AG08395 (cell line): ENCODE measurements at regions not wholly inside any gene's neighbourhood (a gene's known extent, or its start where the extent isn't known, plus 50 kb on each side); places are given as distances from the start of the nearest gene placed in this dataset.
"Not testable (repeated sequence)": the region's sequence is repeated elsewhere in the genome, so short reads cannot be mapped to it uniquely, and the experiment has no call there.

Source experiments
- DNase-seq: peaks from one replicate; pipeline ENCODE4 v3.0.0; 2012; ENCODE audit warnings: mixed read lengths, low spot score

- DNase-seq, result no peak
These were observed 812.9 kb downstream of the NR4A2 start for GRCh38 chr2:155519529-155520130.

- DNase-seq, result no peak
These were observed 814.4 kb downstream of the NR4A2 start for GRCh38 chr2:155518094-155518493.

DNA sequence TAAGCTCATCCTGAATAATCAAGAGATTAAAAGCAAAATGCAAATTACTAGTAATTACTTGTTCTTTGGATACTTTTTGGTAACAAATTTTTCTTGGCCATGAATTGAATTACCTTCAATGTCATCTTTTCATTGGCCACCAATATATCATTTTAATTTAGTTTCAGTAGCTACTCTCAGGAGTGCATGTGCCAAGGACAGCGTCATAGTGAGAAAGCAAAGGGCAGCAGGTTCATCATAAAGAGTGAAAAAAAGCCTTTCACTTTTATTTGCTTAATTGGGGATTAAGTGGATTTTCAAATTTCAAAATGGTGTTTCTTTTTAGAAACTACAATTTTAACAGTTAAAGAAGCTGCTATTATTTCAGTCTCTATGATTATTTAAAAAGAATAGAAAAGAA, 815.2 kb downstream of the NR4A2 start:
- no peak for DNase-seq

- no peak for DNase-seq
These were observed 814.8 kb downstream of the KCNJ3 start for GRCh38 chr2:155513248-155513647.

GRCh38 chr2:155502766-155503165, 804.3 kb downstream of the KCNJ3 start:
- DNase-seq, result no peak

DNA sequence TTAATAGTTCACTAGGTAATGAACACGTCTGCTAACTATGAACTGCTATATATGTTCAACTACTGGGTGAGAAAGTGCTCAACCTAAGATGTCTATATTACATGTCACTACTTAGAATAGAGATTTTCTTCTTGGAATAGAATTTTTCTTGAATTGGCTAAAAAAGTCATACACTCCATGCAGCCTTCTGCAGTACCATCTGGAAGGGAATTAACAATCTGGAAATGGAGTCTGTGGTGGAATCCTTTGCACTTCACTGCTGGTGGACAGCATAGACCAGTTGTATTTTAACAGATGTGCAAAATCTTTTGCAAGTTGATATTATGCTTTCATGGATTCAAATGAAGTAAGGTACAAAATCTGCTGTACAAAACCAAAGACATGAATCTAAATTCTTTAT, 799.6 kb downstream of the KCNJ3 start:
- no peak for DNase-seq

DNA sequence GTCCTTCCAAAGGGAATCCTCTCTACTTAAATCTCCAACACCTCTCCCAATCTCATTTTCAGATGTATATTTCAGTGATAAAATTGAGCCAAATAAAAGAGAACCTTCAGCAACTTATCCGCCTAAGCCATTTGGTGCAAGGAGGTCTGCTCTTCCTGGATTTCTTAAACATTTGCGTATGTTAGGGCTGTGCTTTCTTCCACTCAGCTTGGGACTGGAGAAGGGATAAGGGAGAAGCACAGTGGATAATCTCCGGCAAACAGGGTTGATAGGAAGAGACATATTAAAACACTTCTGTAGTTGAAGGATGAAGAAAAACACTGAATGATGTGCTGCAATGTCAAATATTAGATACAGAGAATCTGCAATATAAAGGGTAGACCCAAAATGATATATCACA, 796.2 kb downstream of the KCNJ3 start:
- no peak for DNase-seq

DNA sequence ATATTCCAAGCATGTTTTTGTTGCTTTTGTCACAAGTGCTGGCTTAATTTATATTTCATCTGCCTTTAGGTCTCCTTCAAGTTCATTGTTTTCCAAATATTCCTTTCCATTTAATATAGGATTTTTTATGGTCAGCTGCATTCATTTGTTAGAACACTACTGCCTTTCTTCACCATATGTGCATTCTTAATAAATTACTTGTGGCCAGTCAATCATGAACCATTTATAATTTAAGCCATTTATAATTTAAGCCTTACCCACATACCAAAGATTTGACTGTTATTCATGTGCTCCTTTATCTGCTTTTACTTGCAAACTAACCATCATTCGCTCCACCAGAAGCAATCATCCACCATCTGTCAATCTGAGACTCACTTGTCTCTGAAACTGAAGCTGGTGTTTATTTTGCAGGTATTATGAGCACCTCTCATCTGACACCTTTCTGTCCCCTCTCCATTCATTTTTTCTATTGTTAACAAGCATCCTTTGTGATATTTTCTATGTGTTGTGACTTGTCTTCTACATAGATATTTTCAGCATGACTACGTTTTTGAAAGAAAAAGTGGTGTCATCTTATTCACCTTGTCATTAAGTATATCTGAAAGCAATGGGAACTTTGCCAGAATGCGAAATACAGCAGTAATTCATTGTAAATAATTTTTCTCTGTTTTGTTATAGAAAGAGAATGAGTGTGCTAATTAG, 786.8 kb downstream of the KCNJ3 start:
- no peak for DNase-seq

- DNase-seq, result no peak
These were observed 782.6 kb downstream of the KCNJ3 start for GRCh38 chr2:155481141-155481540.

- not testable (repeated sequence) for DNase-seq
These were observed 773.5 kb downstream of the KCNJ3 start for GRCh38 chr2:155472018-155472417.

GRCh38 chr2:155456222-155456621, 757.7 kb downstream of the KCNJ3 start:
- no peak for DNase-seq

- DNase-seq, result no peak
These were observed 744.4 kb downstream of the KCNJ3 start for GRCh38 chr2:155442755-155443372.

- DNase-seq, result no peak
These were observed 743.6 kb downstream of the KCNJ3 start for GRCh38 chr2:155442088-155442487.

DNA sequence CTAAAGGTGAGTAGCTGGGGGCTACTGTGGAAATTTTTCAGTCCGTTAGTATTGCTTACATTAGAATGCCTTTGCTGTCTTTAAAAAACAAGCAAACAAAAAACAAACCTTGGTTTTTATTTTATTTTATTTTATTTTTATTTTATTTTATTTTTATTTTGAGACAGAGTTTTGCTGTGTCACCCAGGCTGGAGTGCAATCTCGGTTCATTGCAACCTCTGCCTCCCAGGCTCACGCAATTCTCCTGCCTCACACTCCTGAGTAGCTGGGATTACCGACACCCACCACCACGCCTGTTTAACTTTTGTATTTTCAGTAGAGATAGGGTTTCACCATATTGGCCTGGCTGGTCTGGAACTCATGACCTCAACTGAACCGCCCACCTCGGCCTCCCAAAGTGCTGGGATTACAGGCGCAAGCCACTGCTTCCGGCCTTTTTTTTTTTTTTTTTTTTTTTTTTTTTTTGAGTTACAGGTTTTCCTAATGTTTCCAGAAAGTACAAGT, 732.6 kb downstream of the KCNJ3 start:
- DNase-seq, result no peak

- DNase-seq, result no peak
These were observed 729.0 kb downstream of the KCNJ3 start for GRCh38 chr2:155427470-155427869.

GRCh38 chr2:155424518-155424917, 726.0 kb downstream of the KCNJ3 start:
- DNase-seq, result no peak

DNA sequence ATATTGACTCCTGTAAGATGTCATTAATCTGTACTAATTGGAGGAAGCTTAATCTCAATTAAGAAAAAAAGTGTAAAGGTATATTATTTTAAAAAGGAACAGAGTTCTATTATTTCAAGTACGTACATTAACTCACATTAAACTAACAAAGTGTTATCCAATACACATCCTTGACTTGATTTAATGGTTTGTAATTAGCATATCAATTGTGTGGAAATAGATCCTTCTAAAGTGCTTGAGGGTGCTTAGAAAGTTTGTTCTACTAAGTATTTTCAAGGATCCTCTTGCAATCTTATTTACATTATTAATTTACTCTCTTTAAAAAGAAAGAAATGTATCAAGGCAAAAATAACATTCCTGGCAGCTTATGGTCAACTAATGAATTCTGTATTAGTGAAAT, 720.3 kb downstream of the KCNJ3 start:
- DNase-seq, result no peak

DNA sequence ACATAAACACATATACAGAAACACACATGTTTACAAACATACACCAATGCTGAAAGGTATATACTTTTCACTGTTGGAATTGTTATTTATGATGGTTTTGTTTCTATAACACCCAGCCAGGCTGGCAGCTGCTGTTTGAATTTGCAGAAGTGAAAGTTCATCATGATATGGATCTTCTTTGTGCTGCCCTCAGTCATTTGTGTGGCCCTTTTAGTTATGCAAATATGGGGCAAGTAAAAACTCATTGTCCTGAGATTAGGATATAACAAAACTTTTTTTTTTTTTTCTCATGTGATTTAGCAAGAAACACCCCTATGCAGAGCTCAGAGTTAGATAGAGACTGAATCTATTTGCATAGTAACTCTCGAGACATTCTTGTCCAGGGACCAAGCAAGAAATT, 714.1 kb downstream of the KCNJ3 start:
- no peak for DNase-seq

- no peak for DNase-seq
These were observed 706.0 kb downstream of the KCNJ3 start for GRCh38 chr2:155404433-155405002.

DNA sequence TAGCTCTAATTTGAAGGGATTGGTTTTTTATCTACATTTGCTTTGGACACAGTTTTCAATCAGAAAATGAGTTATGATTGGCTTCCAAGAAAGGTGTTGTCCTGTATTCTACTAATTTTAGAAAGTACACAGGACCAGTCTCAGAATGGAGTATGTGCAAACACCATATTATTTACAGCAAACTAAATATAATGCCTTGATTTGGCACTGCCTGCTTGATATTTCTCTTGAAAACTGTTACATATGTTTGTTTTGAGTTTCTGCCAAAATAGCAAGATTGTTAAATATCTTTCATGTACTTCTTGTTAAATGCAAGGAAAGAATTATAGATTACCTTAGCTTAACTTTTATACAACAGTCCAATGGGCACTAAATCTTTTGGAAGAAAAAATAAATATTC, 694.9 kb downstream of the KCNJ3 start:
- no peak for DNase-seq

DNA sequence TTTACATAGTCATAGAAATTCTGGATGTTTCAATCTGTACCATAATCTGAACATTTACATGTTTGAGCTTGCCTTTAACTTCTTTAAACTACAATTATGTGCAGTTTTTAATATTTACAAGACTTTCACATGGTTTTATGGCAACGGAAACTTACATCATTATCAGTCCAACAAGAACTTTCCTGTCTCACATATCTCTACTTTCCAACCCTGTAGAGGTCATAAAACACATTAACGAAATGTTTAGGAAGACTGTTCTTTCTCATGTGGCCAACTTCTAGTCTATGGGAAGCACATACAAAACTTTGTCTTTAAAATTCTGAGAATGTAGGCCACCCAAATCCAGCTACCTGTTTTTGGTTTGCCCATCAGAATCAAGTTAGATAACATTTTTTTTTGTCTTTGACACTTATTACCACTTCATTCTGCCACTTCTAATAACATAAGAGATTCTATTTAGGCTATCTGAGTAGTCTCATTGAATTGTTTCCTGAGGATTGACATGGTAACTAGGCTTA, 693.2 kb downstream of the KCNJ3 start:
- no peak for DNase-seq

- no peak for DNase-seq
These were observed 690.7 kb downstream of the KCNJ3 start for GRCh38 chr2:155389224-155389623.
